Tibial artery (tissue), 4 donors: ENCODE measurements at regions not wholly inside any gene's neighbourhood (a gene's known extent, or its start where the extent isn't known, plus 50 kb on each side); places are given as distances from the start of the nearest gene placed in this dataset.

Experiments used
- DNase-seq, 2 donors: peaks; one replicate each; pipeline ENCODE4 v3.0.0-alpha.2; 2019
- H3K27ac ChIP-seq, 2 donors: fragments of 200-600 bp; sonication (generic) in 1 of 2; 1 replicate in 1 of 2; 2 replicates in 1 of 2; pipeline ENCODE4 v1.5.1; 2018 to 2019; ENCODE audit warnings: mild to moderate bottlenecking in 1 of 2
- H3K27me3 ChIP-seq, 2 donors: fragments of 200-600 bp; sonication (generic) in 1 of 2; one replicate each; pipeline versions ENCODE4 v1.5.1 to v1.6.0; 2016 to 2019
- H3K36me3 ChIP-seq, 3 donors: fragments of 200-600 bp; sonication (generic) in 2 of 3; one replicate each; pipeline ENCODE4 v1.5.1; 2016 to 2019; ENCODE audit warnings: mild to moderate bottlenecking in 2 of 3
- H3K4me1 ChIP-seq, 4 donors: fragments of 200-600 bp; sonication (generic) in 2 of 4; 1 replicate in 3 of 4; 2 replicates in 1 of 4; pipeline ENCODE4 v1.5.1; 2016 to 2019
- H3K4me3 ChIP-seq, 2 donors: fragments of 200-600 bp; sonication (generic) in 1 of 2; 1 replicate in 1 of 2; 2 replicates in 1 of 2; pipeline ENCODE4 v1.5.1; 2018 to 2019; ENCODE audit warnings: mild to moderate bottlenecking in 2 of 2
- H3K9me3 ChIP-seq, 3 donors: fragments of 200-600 bp; sonication (generic) in 1 of 3; one replicate each; pipeline ENCODE4 v1.5.1; 2016 to 2019
- CTCF ChIP-seq, 2 experiments: fragments of 200-600 bp in 1 of 2; fragments of 450-650 bp in 1 of 2; IDR thresholded peaks; one replicate each; pipeline ENCODE4 v1.5.1; 2017 to 2019; ENCODE audit warnings: antibody characterized with exemption in 2 of 2, mild to moderate bottlenecking in 1 of 2, moderate library complexity in 1 of 2
- intact Hi-C: fragments of 100-400 bp; cut with DNase I; formaldehyde crosslinking; loops from one replicate; pipeline ENCODE4 v1.15.0; 2023; ENCODE audit warnings: low total_unique reads

GRCh38 chr14:58836303-58836974 is 198.7 kb downstream of the DACT1 start:
- TF ChIP-seq CTCF (IDR thresholded peaks at IDR 0.05), result no peak
- no peak for DNase-seq
- no peak overlapping the region for H3K27ac ChIP-seq
- no peaks in the 10 kb centered on the region for H3K27me3 ChIP-seq
- H3K4me1 ChIP-seq, result peaks cover 0 to 5% (median 0%) of the 10 kb centered on the region in 4 donors
- intact Hi-C loops, result no loop called here
- H3K9me3 ChIP-seq, result no peaks in the 10 kb centered on the region
- H3K36me3 ChIP-seq, result no peaks in the 10 kb centered on the region
- no peak overlapping the region for H3K4me3 ChIP-seq

GRCh38 chr14:58839233-58839632 is 201.5 kb downstream of the DACT1 start:
- no peak for TF ChIP-seq CTCF (IDR thresholded peaks at IDR 0.05)
- intact Hi-C loops, result no loop called here
- Histone ChIP-seq H3K36me3 (no peaks in the 10 kb centered on the region), H3K4me1 (peaks cover 0 to 15% (median 0%) of the 10 kb centered on the region in 4 donors), H3K27me3 (no peaks in the 10 kb centered on the region), H3K9me3 (no peaks in the 10 kb centered on the region), H3K27ac (no peak overlapping the region), H3K4me3 (no peak overlapping the region)
- DNase-seq, result no peak

- H3K27ac ChIP-seq, result no peak overlapping the region
- no peak for TF ChIP-seq CTCF (IDR thresholded peaks at IDR 0.05)
- intact Hi-C loops, result no loop called here
- H3K4me1 ChIP-seq, result peaks cover 0 to 15% (median 0%) of the 10 kb centered on the region in 4 donors
- H3K4me3 ChIP-seq, result no peak overlapping the region
- no peak for DNase-seq
- H3K27me3 ChIP-seq, result no peaks in the 10 kb centered on the region
- no peaks in the 10 kb centered on the region for H3K9me3 ChIP-seq
- H3K36me3 ChIP-seq, result no peaks in the 10 kb centered on the region
These were observed 206.8 kb downstream of the DACT1 start for GRCh38 chr14:58844544-58844943.

GRCh38 chr14:58846682-58847465 is 209.1 kb downstream of the DACT1 start:
- DNase-seq, result no peak

GRCh38 chr14:58848365-58848764 is 210.6 kb downstream of the DACT1 start:
- H3K4me3 ChIP-seq, result no peak overlapping the region
- H3K4me1 ChIP-seq, result no peaks in the 10 kb centered on the region
- no peak overlapping the region for H3K27ac ChIP-seq
- TF ChIP-seq CTCF (IDR thresholded peaks at IDR 0.05), result no peak
- intact Hi-C loops, result no loop called here
- no peaks in the 10 kb centered on the region for H3K36me3 ChIP-seq
- no peaks in the 10 kb centered on the region for H3K27me3 ChIP-seq
- no peak for DNase-seq
- H3K9me3 ChIP-seq, result no peaks in the 10 kb centered on the region

More at GRCh38 chr14:58846682-58847465, 209.1 kb downstream of the DACT1 start:
- Histone ChIP-seq H3K27me3 (no peaks in the 10 kb centered on the region), H3K9me3 (no peaks in the 10 kb centered on the region), H3K4me3 (no peak overlapping the region), H3K27ac (no peak overlapping the region), H3K4me1 (peaks cover 0 to 7% (median 0%) of the 10 kb centered on the region in 4 donors), H3K36me3 (no peaks in the 10 kb centered on the region)
- no peak for TF ChIP-seq CTCF (IDR thresholded peaks at IDR 0.05)
- intact Hi-C loops, result no loop called here
